ENCODE measurements at regions not wholly inside any gene's neighbourhood (a gene's known extent, or its start where the extent isn't known, plus 50 kb on each side); places are given as distances from the start of the nearest gene placed in this dataset.

GRCh38 chr16:86087011-86087895 is 188.3 kb downstream of the IRF8 start:
- ATAC-seq, result no peak
- H3K4me3 Mint-ChIP-seq, result no peak overlapping the region
- no peaks in the 10 kb centered on the region for H3K9me3 Mint-ChIP-seq
- peaks cover 18% of the 10 kb centered on the region for H3K4me1 Mint-ChIP-seq
- no peaks in the 10 kb centered on the region for H3K36me3 Mint-ChIP-seq
- no peak overlapping the region for H3K27ac Mint-ChIP-seq
- H3K27me3 Mint-ChIP-seq, result peaks cover 25% of the 10 kb centered on the region

GRCh38 chr16:86087896-86088230 is 188.9 kb downstream of the IRF8 start:
- no peak for ATAC-seq
- Mint-ChIP-seq H3K27ac (no peak overlapping the region), H3K36me3 (no peaks in the 10 kb centered on the region), H3K4me3 (no peak overlapping the region), H3K27me3 (peaks cover 19% of the 10 kb centered on the region), H3K4me1 (peaks cover 18% of the 10 kb centered on the region), H3K9me3 (no peaks in the 10 kb centered on the region)

DNA sequence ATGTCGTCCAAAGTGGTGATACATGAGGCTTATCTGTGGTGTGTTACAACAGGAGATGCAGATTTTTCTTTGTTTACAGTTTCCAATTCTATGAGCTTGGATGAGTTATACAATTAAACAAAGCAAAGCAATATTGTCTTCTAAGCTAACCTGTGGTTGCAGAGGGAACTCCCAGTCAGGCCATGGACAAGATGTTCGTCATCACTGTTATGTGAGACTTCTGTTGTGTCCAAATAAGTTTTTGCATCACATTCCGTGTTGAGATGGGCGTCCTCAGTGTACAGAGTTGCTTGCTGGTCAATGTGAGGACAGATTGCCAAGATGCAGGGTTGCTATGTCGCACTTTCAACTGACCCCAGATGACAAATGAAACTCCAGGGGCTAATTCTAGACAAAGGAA is 189.3 kb downstream of the IRF8 start:
- Mint-ChIP-seq H3K9me3 (no peaks in the 10 kb centered on the region), H3K27ac (no peak overlapping the region), H3K4me3 (no peak overlapping the region), H3K27me3 (peaks cover 15% of the 10 kb centered on the region), H3K4me1 (peaks cover 18% of the 10 kb centered on the region), H3K36me3 (no peaks in the 10 kb centered on the region)
- ATAC-seq, result no peak

GRCh38 chr16:86088816-86089215 is 189.9 kb downstream of the IRF8 start:
- Mint-ChIP-seq H3K27ac (no peak overlapping the region), H3K4me1 (peaks cover 18% of the 10 kb centered on the region), H3K36me3 (no peaks in the 10 kb centered on the region), H3K27me3 (peaks cover 10% of the 10 kb centered on the region), H3K4me3 (no peak overlapping the region), H3K9me3 (no peaks in the 10 kb centered on the region)
- ATAC-seq, result no peak

DNA sequence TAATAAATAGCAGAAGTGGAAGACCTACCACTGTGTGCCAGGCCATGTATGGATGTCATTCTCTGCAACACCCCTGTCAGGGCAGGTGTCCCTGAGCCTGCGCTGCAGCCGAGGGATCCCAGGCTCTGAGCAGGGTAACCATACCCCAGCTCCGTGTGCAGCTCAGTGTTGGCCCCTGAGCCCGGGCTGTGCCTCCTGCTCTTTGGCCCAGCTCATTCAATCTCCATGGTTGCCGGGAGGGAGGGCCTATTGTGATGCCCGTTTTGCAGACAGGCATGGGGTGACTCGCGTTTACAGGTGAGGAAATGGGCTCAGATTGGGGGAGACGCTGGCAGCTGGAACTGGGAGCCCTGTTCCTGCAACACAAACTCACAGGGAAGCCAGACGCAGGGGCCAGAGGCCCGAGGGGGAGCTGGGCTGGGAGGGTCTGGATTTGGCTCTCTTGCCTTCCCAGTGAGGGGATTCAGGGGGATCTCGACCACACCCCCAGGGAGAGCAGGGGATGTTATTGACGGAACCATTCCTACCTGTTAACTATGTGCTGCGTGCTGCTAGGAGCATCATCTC is 190.5 kb downstream of the IRF8 start:
- ATAC-seq, result no peak
- Mint-ChIP-seq H3K4me3 (no peak overlapping the region), H3K36me3 (no peaks in the 10 kb centered on the region), H3K27me3 (peaks cover 8% of the 10 kb centered on the region), H3K9me3 (no peaks in the 10 kb centered on the region), H3K4me1 (peaks cover 18% of the 10 kb centered on the region), H3K27ac (peak overlapping the region; percentile 66)

DNA sequence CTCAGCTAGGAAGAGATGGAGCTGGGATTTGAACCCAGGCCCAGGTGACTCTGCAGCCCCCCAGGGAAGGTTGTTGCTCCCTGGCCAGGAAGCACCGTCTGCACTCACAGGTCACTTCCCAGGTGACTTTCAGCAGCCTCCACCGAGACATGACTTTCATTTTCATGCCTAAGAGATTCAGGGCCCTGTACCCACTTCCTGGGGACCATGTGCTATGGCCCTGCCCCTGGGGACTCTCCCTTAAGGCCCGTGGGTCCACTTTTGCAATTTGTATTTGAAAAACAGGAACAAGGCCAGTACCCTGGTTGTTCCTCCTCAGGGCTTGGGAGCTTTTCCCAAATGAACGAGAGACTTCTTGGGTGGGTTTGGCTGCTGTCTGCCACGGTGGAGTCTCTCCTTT is 191.0 kb downstream of the IRF8 start:
- ATAC-seq, result peak; percentile 61

GRCh38 chr16:86090461-86091170 is 191.7 kb downstream of the IRF8 start:
- Mint-ChIP-seq H3K27ac (peak overlapping the region; percentile 66), H3K36me3 (no peaks in the 10 kb centered on the region), H3K4me3 (no peak overlapping the region), H3K27me3 (peaks cover 8% of the 10 kb centered on the region), H3K9me3 (no peaks in the 10 kb centered on the region), H3K4me1 (peaks cover 18% of the 10 kb centered on the region)
- ATAC-seq, result no peak

More for the DNA sequence above, 191.0 kb downstream of the IRF8 start:
- H3K27ac Mint-ChIP-seq, result peak overlapping the region; percentile 66
- H3K36me3 Mint-ChIP-seq, result no peaks in the 10 kb centered on the region
- H3K4me1 Mint-ChIP-seq, result peaks cover 18% of the 10 kb centered on the region
- no peak overlapping the region for H3K4me3 Mint-ChIP-seq
- no peaks in the 10 kb centered on the region for H3K9me3 Mint-ChIP-seq
- peaks cover 8% of the 10 kb centered on the region for H3K27me3 Mint-ChIP-seq

GRCh38 chr16:86091976-86092375 is 193.0 kb downstream of the IRF8 start:
- peaks cover 13% of the 10 kb centered on the region for H3K27me3 Mint-ChIP-seq
- no peaks in the 10 kb centered on the region for H3K36me3 Mint-ChIP-seq
- H3K9me3 Mint-ChIP-seq, result no peaks in the 10 kb centered on the region
- peaks cover 18% of the 10 kb centered on the region for H3K4me1 Mint-ChIP-seq
- no peak overlapping the region for H3K4me3 Mint-ChIP-seq
- no peak overlapping the region for H3K27ac Mint-ChIP-seq
- ATAC-seq, result no peak

DNA sequence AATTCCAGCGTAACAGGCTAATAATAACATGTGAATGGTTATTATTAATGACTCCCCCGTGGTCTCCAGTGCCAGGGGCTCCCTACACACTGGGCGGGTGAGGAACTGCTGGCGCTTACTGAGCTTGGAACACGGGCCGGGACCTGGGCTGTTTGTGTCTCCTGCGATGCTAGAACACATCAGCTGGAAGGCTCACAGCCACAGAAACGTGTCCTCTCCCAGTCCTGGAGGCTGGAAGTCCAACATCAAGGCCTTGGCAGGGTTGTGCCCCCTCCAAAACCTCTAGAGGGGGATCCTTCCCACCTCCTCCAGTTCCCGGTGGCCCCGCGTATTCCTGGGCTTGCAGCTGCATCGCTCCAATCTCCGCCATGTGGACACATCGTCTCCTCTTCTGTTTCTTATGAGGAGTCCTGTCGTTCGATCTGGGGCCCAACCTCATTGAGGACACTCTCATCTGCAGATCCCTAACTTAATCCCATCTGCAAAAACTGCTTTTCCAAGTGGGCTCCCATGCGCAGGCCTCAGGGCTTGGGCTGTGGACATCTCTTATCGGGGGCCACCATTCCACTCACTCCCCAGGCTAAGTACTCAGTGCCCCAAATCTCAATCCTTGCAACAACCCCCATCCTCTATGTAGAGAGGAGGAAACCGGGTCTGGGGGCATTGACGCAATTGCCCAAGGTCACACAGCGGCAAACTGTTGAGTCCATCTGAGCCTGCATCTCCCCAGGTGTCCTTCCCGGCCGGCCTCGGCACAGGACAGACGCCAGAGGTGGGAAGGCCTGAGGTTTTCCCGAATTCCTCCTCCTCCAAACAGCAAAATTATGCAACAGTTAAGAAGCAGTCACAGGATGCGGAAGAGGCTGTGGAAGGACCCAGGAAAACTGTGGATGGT is 193.9 kb downstream of the IRF8 start:
- no peaks in the 10 kb centered on the region for H3K36me3 Mint-ChIP-seq
- H3K27me3 Mint-ChIP-seq, result peaks cover 7% of the 10 kb centered on the region
- no peak for ATAC-seq
- no peak overlapping the region for H3K4me3 Mint-ChIP-seq
- no peak overlapping the region for H3K27ac Mint-ChIP-seq
- no peaks in the 10 kb centered on the region for H3K9me3 Mint-ChIP-seq
- H3K4me1 Mint-ChIP-seq, result peaks cover 18% of the 10 kb centered on the region

DNA sequence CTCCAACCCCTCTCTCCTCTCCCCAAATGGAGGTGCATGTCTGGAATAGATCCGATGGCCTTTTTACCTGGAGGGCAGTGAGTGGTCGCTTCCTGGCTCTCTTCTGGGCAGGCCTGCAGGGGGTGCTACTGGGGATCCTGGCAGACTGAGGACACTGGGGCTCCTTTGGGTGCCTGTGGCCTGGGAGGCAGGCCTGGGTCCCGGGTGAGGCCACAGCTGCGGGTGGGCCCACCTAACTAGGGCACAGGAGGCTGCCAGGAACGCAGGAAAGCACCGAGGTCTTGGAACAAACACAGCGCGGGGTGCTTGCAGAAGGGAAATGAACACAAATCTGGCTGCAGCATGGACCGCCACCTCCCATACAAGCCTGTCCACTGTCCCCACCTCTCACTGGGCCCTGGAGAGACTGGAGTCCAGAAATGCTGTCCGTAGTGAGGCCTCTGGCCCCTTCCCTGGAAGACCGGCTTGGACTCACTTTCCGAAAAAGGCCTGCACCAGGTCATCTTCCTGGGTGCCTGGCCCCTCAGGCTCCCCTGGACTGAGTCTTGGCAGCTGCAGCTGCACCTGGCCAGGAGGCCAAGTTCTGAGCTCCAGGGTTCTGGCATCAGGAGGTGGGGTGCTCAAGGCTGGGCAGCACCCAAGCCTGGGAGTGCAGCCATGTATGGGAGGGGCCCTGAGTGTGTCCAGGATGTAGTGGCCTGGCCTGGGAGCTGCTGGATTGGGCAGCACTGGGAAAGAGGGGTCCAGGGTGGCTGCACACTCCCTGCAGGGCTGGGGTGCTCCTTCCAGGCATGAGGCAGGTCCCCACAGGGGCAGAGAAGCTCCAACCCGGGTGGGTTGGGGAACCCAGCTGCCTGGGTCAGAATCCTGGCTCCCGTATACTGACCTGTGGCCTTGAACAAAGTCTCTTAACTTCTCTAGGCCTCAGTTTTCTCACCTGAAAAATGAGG is 195.1 kb downstream of the IRF8 start:
- no peak for ATAC-seq
- peaks cover 17% of the 10 kb centered on the region for H3K4me1 Mint-ChIP-seq
- peaks cover 7% of the 10 kb centered on the region for H3K27me3 Mint-ChIP-seq
- H3K36me3 Mint-ChIP-seq, result no peaks in the 10 kb centered on the region
- no peaks in the 10 kb centered on the region for H3K9me3 Mint-ChIP-seq
- H3K27ac Mint-ChIP-seq, result no peak overlapping the region
- H3K4me3 Mint-ChIP-seq, result no peak overlapping the region

GRCh38 chr16:86095131-86095752 is 196.3 kb downstream of the IRF8 start:
- Mint-ChIP-seq H3K4me1 (peaks cover 5% of the 10 kb centered on the region), H3K27ac (no peak overlapping the region), H3K9me3 (no peaks in the 10 kb centered on the region), H3K27me3 (peaks cover 7% of the 10 kb centered on the region), H3K36me3 (no peaks in the 10 kb centered on the region), H3K4me3 (no peak overlapping the region)
- ATAC-seq, result no peak

GRCh38 chr16:86095906-86096485 is 197.0 kb downstream of the IRF8 start:
- H3K4me1 Mint-ChIP-seq, result no peaks in the 10 kb centered on the region

GRCh38 chr16:86096850-86097249 is 197.9 kb downstream of the IRF8 start:
- H3K36me3 Mint-ChIP-seq, result no peaks in the 10 kb centered on the region

More at GRCh38 chr16:86095906-86096485, 197.0 kb downstream of the IRF8 start:
- Mint-ChIP-seq H3K36me3 (no peaks in the 10 kb centered on the region), H3K9me3 (no peaks in the 10 kb centered on the region), H3K27ac (no peak overlapping the region), H3K27me3 (peaks cover 7% of the 10 kb centered on the region), H3K4me3 (no peak overlapping the region)
- ATAC-seq, result no peak

More at GRCh38 chr16:86096850-86097249, 197.9 kb downstream of the IRF8 start:
- Mint-ChIP-seq H3K27ac (no peak overlapping the region), H3K4me3 (no peak overlapping the region), H3K9me3 (no peaks in the 10 kb centered on the region), H3K4me1 (no peaks in the 10 kb centered on the region), H3K27me3 (peaks cover 8% of the 10 kb centered on the region)
- ATAC-seq, result no peak

All from stimulated activated memory B cell treated with anti-CD40 and anti-IgM and Interleukin-4, amounts not matched to agents 10 μg/mL and 1 μg/mL and 100 μg/mL, for 72 hours (primary cell).